HTR-8/SVneo (cell line): ENCODE measurements at regions not wholly inside any gene's neighbourhood (a gene's known extent, or its start where the extent isn't known, plus 50 kb on each side); places are given as distances from the start of the nearest gene placed in this dataset.
"Not testable (repeated sequence)": the region's sequence is repeated elsewhere in the genome, so short reads cannot be mapped to it uniquely, and the experiment has no call there.

Experiments
- DNase-seq: peaks from one replicate; pipeline ENCODE4 v3.0.0; 2011; ENCODE audit warnings: low spot score, mixed read lengths; ENCODE audit not compliant: insufficient read length
- FAIRE-seq: peaks from 2 replicates; lab custom pipeline; 2011; peaks lifted over from hg19 to GRCh38; lab: Jason Lieb, UNC

GRCh38 chr11:119586181-119586580 lies 142.8 kb downstream of the NECTIN1 start:
- FAIRE-seq: no peak
- no peak for DNase-seq

GRCh38 chr11:119585043-119585781 lies 143.8 kb downstream of the NECTIN1 start:
- DNase-seq (no peak), FAIRE-seq (no peak)

GRCh38 chr11:119584193-119585042 lies 144.6 kb downstream of the NECTIN1 start:
- FAIRE-seq: peak; percentile 70

GRCh38 chr11:119583585-119583984 lies 145.4 kb downstream of the NECTIN1 start:
- DNase-seq (no peak), FAIRE-seq (no peak)

More at GRCh38 chr11:119584193-119585042, 144.6 kb downstream of the NECTIN1 start:
- DNase-seq: peak; percentile 77

- FAIRE-seq, DNase-seq: not testable (repeated sequence)
Observed at GRCh38 chr11:119581396-119581795, 147.6 kb downstream of the NECTIN1 start.

GRCh38 chr11:119580751-119581150 lies 148.2 kb downstream of the NECTIN1 start:
- FAIRE-seq (no peak), DNase-seq (no peak)

GRCh38 chr11:119580081-119580480 lies 148.9 kb downstream of the NECTIN1 start:
- DNase-seq (no peak), FAIRE-seq (no peak)

GRCh38 chr11:119578521-119579191 lies 150.3 kb downstream of the NECTIN1 start:
- DNase-seq: no peak

GRCh38 chr11:119573858-119574257 lies 150.9 kb upstream of the THY1 start:
- FAIRE-seq (no peak), DNase-seq (no peak)

More at GRCh38 chr11:119578521-119579191, 150.3 kb downstream of the NECTIN1 start:
- no peak for FAIRE-seq

- FAIRE-seq: no peak
Observed at GRCh38 chr11:119572481-119573424, 149.8 kb upstream of the THY1 start.

GRCh38 chr11:119571311-119571710 lies 148.3 kb upstream of the THY1 start:
- FAIRE-seq: no peak
- DNase-seq: no peak

More at GRCh38 chr11:119572481-119573424, 149.8 kb upstream of the THY1 start:
- no peak for DNase-seq

- peak; percentile 62 for DNase-seq
- FAIRE-seq: peak; percentile 51
Observed at GRCh38 chr11:119567688-119568582, 145.0 kb upstream of the THY1 start.

GRCh38 chr11:119566319-119566718 lies 143.3 kb upstream of the THY1 start:
- DNase-seq (no peak), FAIRE-seq (no peak)

GRCh38 chr11:119565693-119566092 lies 142.7 kb upstream of the THY1 start:
- FAIRE-seq, DNase-seq: not testable (repeated sequence)

- DNase-seq: no peak
- FAIRE-seq: no peak
Observed at GRCh38 chr11:119560961-119561360, 138.0 kb upstream of the THY1 start.

- DNase-seq (no peak), FAIRE-seq (no peak)
Observed at GRCh38 chr11:119560291-119560690, 137.3 kb upstream of the THY1 start.

- FAIRE-seq (no peak), DNase-seq (no peak)
Observed at GRCh38 chr11:119552106-119552485, 129.1 kb upstream of the THY1 start.

- DNase-seq (peak; percentile 57), FAIRE-seq (no peak)
Observed at GRCh38 chr11:119551420-119552105, 128.6 kb upstream of the THY1 start.
